K562 (cell line): ENCODE measurements at regions not wholly inside any gene's neighbourhood (a gene's known extent, or its start where the extent isn't known, plus 50 kb on each side); places are given as distances from the start of the nearest gene placed in this dataset.
A peak's percentile ranks its signal among the peaks of the same experiment; 100 is the strongest.

ENCODE experiments used
- ATAC-seq: fragments of 200-7000 bp; cut with Tn5 transposase; 3 replicates; pipeline ENCODE4 v1.9.1; 2020; ENCODE audit warnings: moderate library complexity
- BruUV-seq: library from RNA; stranded (reverse); fragments of 400-500 nt; replicated peaks from 2 replicates; lab custom pipeline; 2021; lab: Mats Ljungman, UMichigan
- CTCF ChIA-PET: fragments of 300-600 bp; formaldehyde crosslinking; extraction: SDS; loops from one replicate; lab custom pipeline; 2021; ENCODE audit warnings: low intra/inter-chr PET ratio; lab: Yijun Ruan, JAX
- POLR2A ChIA-PET: fragments of 300-600, 350-650 bp; sonication (Branson Sonifier 250); formaldehyde crosslinking; extraction: SDS; loops from one replicate; lab custom pipeline; 2021; ENCODE audit warnings: antibody characterized with exemption, inconsistent platforms; lab: Yijun Ruan, JAX
- DNase-seq, 4 experiments: peaks; one replicate each; pipeline versions ENCODE4 v3.0.0 to v3.0.0-alpha.2; 2011 to 2018; ENCODE audit warnings: low spot score in 3 of 4, mixed read lengths in 3 of 4; ENCODE audit errors: extremely low read depth in 1 of 4
- FAIRE-seq: peaks from 2 replicates; lab custom pipeline; 2011; peaks lifted over from hg19 to GRCh38; lab: Jason Lieb, UNC
- H2AFZ ChIP-seq: 2 replicates; pipeline ENCODE4 v1.6.0; 2011; ENCODE audit warnings: low read depth, low read length, control low read depth, inconsistent platforms
- H3K27ac ChIP-seq: fragments of 200-600 bp; 3 replicates; pipeline ENCODE4 v1.8.0; 2011; ENCODE audit warnings: low read depth, mild to moderate bottlenecking, control low read depth, inconsistent platforms, low read length, moderate library complexity, mixed read lengths; ENCODE audit errors: extremely low read depth
- H3K27me3 ChIP-seq, 2 experiments: fragments of 300-600 bp in 1 of 2; 2 replicates in 1 of 2; 3 replicates in 1 of 2; pipeline versions ENCODE4 v1.6.0 to v1.8.0; 2011; ENCODE audit warnings: inconsistent platforms in 2 of 2, low read length in 2 of 2, mild to moderate bottlenecking in 1 of 2, mixed read lengths in 1 of 2, moderate library complexity in 1 of 2; ENCODE audit not compliant: control insufficient read depth in 2 of 2, insufficient read depth in 2 of 2
- H3K36me3 ChIP-seq: fragments of 300-600 bp; 3 replicates; pipeline ENCODE4 v1.8.0; 2011; ENCODE audit warnings: mild to moderate bottlenecking, low read length, inconsistent platforms; ENCODE audit not compliant: control insufficient read depth, insufficient read depth
- H3K4me1 ChIP-seq, 2 experiments: fragments of 200-600 bp in 1 of 2; replicated peaks in 1 of 2; 2 replicates in 1 of 2; 3 replicates in 1 of 2; pipeline versions ENCODE4 v1.5.1 to v1.8.0; 2011; ENCODE audit warnings: inconsistent platforms in 2 of 2, low read length in 2 of 2, mild to moderate bottlenecking in 1 of 2, mixed read lengths in 1 of 2, moderate library complexity in 1 of 2; ENCODE audit not compliant: control insufficient read depth in 2 of 2, insufficient read depth in 2 of 2
- H3K4me2 ChIP-seq: 2 replicates; pipeline ENCODE4 v1.6.1; 2011; ENCODE audit warnings: low read length, control low read depth, inconsistent platforms, mixed read lengths; ENCODE audit not compliant: insufficient read depth
- H3K4me3 ChIP-seq: fragments of 200-600 bp; sonication (generic), shearing (Covaris generic); 2 replicates; pipeline ENCODE4 v1.5.1; 2016; ENCODE audit warnings: control low read depth, inconsistent platforms
- H3K79me2 ChIP-seq: fragments of 200-600 bp; 3 replicates; pipeline ENCODE4 v1.8.0; 2011; ENCODE audit warnings: low read length, inconsistent platforms; ENCODE audit not compliant: control insufficient read depth, insufficient read depth
- H3K9ac ChIP-seq, 2 experiments: 2 replicates each; pipeline versions ENCODE4 v1.6.0 to v1.6.1; 2011; ENCODE audit warnings: low read depth in 2 of 2, low read length in 2 of 2, control low read depth in 1 of 2, inconsistent platforms in 1 of 2, mild to moderate bottlenecking in 1 of 2, mixed read lengths in 1 of 2; ENCODE audit not compliant: insufficient read depth in 1 of 2
- H3K9me1 ChIP-seq: one replicate; pipeline ENCODE4 v1.6.0; 2011; ENCODE audit warnings: inconsistent platforms, mild to moderate bottlenecking, low read length, moderate library complexity; ENCODE audit not compliant: control insufficient read depth, insufficient read depth
- H3K9me3 ChIP-seq: replicated peaks from 2 replicates; pipeline ENCODE4 v1.5.1; 2011; ENCODE audit warnings: low read depth, low read length, inconsistent platforms; ENCODE audit not compliant: control insufficient read depth, insufficient read depth
- H4K20me1 ChIP-seq: replicated peaks from 2 replicates; pipeline ENCODE4 v1.6.1; 2011; ENCODE audit warnings: low read length, inconsistent platforms, mixed read lengths; ENCODE audit not compliant: control insufficient read depth, insufficient read depth
- C11orf30 ChIP-seq: fragments of 450-650 bp; IDR thresholded peaks from 2 replicates; pipeline ENCODE4 v1.6.1; 2016; ENCODE audit warnings: low read depth, mild to moderate bottlenecking
- CGGBP1 ChIP-seq: fragments of 250-450 bp; sonication (Bioruptor Pico); IDR thresholded peaks from 2 replicates; pipeline ENCODE4 v1.9.0; 2021; ENCODE audit warnings: mild to moderate bottlenecking
- HMBOX1 ChIP-seq: sonication (generic); IDR thresholded peaks from 2 replicates; pipeline ENCODE4 v1.6.1; 2016
- IRF9 ChIP-seq: fragments of 450-650 bp; IDR thresholded peaks from 2 replicates; pipeline ENCODE4 v1.6.1; 2016; ENCODE audit warnings: missing biosample characterization, missing genetic modification characterization
- JUNB ChIP-seq: fragments of 450-650 bp; formaldehyde crosslinking; conservative IDR thresholded peaks from 2 replicates; pipeline ENCODE4 v1.4.0; 2020; ENCODE audit warnings: mild to moderate bottlenecking
- MAFG ChIP-seq: fragments of 450-650 bp; conservative IDR thresholded peaks from 2 replicates; pipeline ENCODE4 v1.6.1; 2016; ENCODE audit warnings: missing genetic modification characterization, missing compliant biosample characterization
- MLLT1 ChIP-seq, 2 experiments: fragments of 450-650 bp; IDR thresholded peaks; 2 replicates each; pipeline ENCODE4 v1.6.1; 2016
- SMARCC2 ChIP-seq: fragments of 450-650 bp; IDR thresholded peaks from 2 replicates; pipeline ENCODE4 v1.6.1; 2017; ENCODE audit warnings: antibody characterized with exemption, moderate library complexity, mild to moderate bottlenecking, low read depth
- TRIM24 ChIP-seq, 2 experiments: fragments of 450-650 bp; IDR thresholded peaks; 2 replicates each; pipeline ENCODE4 v1.6.1; 2016
- ZBTB7A ChIP-seq: IDR thresholded peaks from 2 replicates; pipeline ENCODE4 v1.6.1; 2011; ENCODE audit warnings: low read depth, mild to moderate bottlenecking, low read length, moderate library complexity, borderline replicate concordance; ENCODE audit not compliant: control insufficient read depth
- ZNF174 ChIP-seq: fragments of 250-450 bp; sonication (Bioruptor Pico); IDR thresholded peaks from 2 replicates; pipeline ENCODE4 v1.4.0; 2020; ENCODE audit warnings: mild to moderate bottlenecking
- ZNF280A ChIP-seq: fragments of 450-650 bp; IDR thresholded peaks from 2 replicates; pipeline ENCODE4 v1.6.1; 2018; ENCODE audit warnings: mild to moderate bottlenecking, low read depth; ENCODE audit not compliant: partially characterized antibody
- WGBS: fragments of 100-300 bp; shearing (Covaris generic); methylation state at CpG from one replicate; pipeline ENCODE4 v1.1.6; 2016; ENCODE audit warnings: low coverage, mixed read lengths; ENCODE audit not compliant: insufficient coverage; ENCODE audit errors: missing lambda C conversion rate; 5-methylcytosine and 5-hydroxymethylcytosine counted together
- in situ Hi-C: fragments of 300-500 bp; cut with MboI; formaldehyde crosslinking; loops from 4 replicates; pipeline ENCODE4 v1.15.0; 2018; ENCODE audit warnings: inconsistent platforms, mixed read lengths
- intact Hi-C: fragments of 100-400 bp; cut with micrococcal nuclease; formaldehyde crosslinking; loops from 2 replicates; pipeline ENCODE4 v1.14.2; 2022

- H3K79me2 ChIP-seq, result no peaks in the 10 kb centered on the region
- TF ChIP-seq TRIM24 (IDR thresholded peaks at IDR 0.05), result no peak
- no peak for TF ChIP-seq ZNF174 (CRISPR knock-in tag)
- TF ChIP-seq, all 486 proteins: peak for 0
- Histone ChIP-seq H2AFZ (no peak overlapping the region), H3K36me3 (no peaks in the 10 kb centered on the region), H3K9me1 (no peaks in the 10 kb centered on the region), H3K4me2 (no peak overlapping the region), H4K20me1 (no peaks in the 10 kb centered on the region), H3K27ac (no peak overlapping the region), H3K27me3 (peaks cover 17 to 40% of the 10 kb centered on the region in 2 experiments), H3K4me1 (no peaks in the 10 kb centered on the region), H3K4me3 (no peak overlapping the region), H3K9ac (no peak overlapping the region), H3K9me3 (no peaks in the 10 kb centered on the region)
- no peak for FAIRE-seq
- DNase-seq, result no peak
- ATAC-seq, result no peak
- CTCF ChIA-PET, result no interaction called here
- intact Hi-C loops, result no loop called here
- POLR2A ChIA-PET, result interaction anchor here (1.0 to 2.4 kb wide), 2 partner anchors 11 to 23 kb away, joined by 3 to 6 read pairs; no protein-coding TSS in a partner anchor
- in situ Hi-C loops, result no loop called here
- BruUV-seq, result no TSS peak
Observed at GRCh38 chr2:173802518-173802917, 162.7 kb downstream of the SP3 start.

GRCh38 chr2:173803449-173803848 is 161.7 kb downstream of the SP3 start:
- intact Hi-C loops, result no loop called here
- no peak overlapping the region for H3K4me2 ChIP-seq
- FAIRE-seq (no peak), ATAC-seq (no peak), DNase-seq (no peak)
- H3K4me3 ChIP-seq, result no peak overlapping the region
- no peaks in the 10 kb centered on the region for H4K20me1 ChIP-seq
- H3K27ac ChIP-seq, result no peak overlapping the region
- H3K36me3 ChIP-seq, result no peaks in the 10 kb centered on the region
- H3K9me1 ChIP-seq, result no peaks in the 10 kb centered on the region
- BruUV-seq, result no TSS peak
- POLR2A ChIA-PET, result no interaction called here
- peaks cover 16 to 40% of the 10 kb centered on the region in 2 experiments for H3K27me3 ChIP-seq
- in situ Hi-C loops, result no loop called here
- no peaks in the 10 kb centered on the region for H3K9me3 ChIP-seq
- CTCF ChIA-PET, result no interaction called here
- 12% methylated on average over 1 of the region's 1 CpG for WGBS
- no peaks in the 10 kb centered on the region for H3K4me1 ChIP-seq
- H2AFZ ChIP-seq, result no peak overlapping the region
- no peaks in the 10 kb centered on the region for H3K79me2 ChIP-seq
- no peak overlapping the region for H3K9ac ChIP-seq
- no peak for TF ChIP-seq JUNB (CRISPR knock-in tag)
- TF ChIP-seq IRF9, result no peak
- TF ChIP-seq HMBOX1, result no peak
- peak; percentile 57 for TF ChIP-seq MAFG (tag)
- no peak for TF ChIP-seq MLLT1 (IDR thresholded peaks at IDR 0.05)
- TF ChIP-seq CGGBP1 (CRISPR knock-in tag), result no peak
- TF ChIP-seq ZNF280A, result no peak
- no peak for TF ChIP-seq ZBTB7A
- TF ChIP-seq SMARCC2, result no peak
- TF ChIP-seq C11orf30, result peak; percentile 35; the same call in 1 of the 2 replicates
